DND-41 (cell line): ENCODE measurements at regions not wholly inside any gene's neighbourhood (a gene's known extent, or its start where the extent isn't known, plus 50 kb on each side); places are given as distances from the start of the nearest gene placed in this dataset.

ENCODE experiments used
- CTCF ChIP-seq: IDR thresholded peaks from 2 replicates; pipeline ENCODE4 v1.5.1; 2012; ENCODE audit warnings: borderline replicate concordance, low read length, moderate library complexity, mild to moderate bottlenecking; ENCODE audit not compliant: poor library complexity, severe bottlenecking; ENCODE audit errors: extremely low read depth
- EZH2 ChIP-seq: IDR thresholded peaks from 3 replicates; pipeline ENCODE4 v1.6.1; 2012; ENCODE audit warnings: borderline replicate concordance, low read depth, mild to moderate bottlenecking, moderate library complexity, low read length, inconsistent platforms; ENCODE audit not compliant: severe bottlenecking

- TF ChIP-seq CTCF, result no peak
- TF ChIP-seq EZH2, result no peak
Observed at GRCh38 chr4:157751631-157752030, 421.2 kb downstream of the GASK1B start.
